GM18499 (cell line): ENCODE measurements at regions not wholly inside any gene's neighbourhood (a gene's known extent, or its start where the extent isn't known, plus 50 kb on each side); places are given as distances from the start of the nearest gene placed in this dataset.

Experiments
- ATAC-seq: cut with Tn5 transposase; IDR thresholded peaks from one replicate; pipeline ENCODE4 v1.9.1; 2021; ENCODE audit warnings: moderate number of reproducible peaks; ENCODE audit not compliant: insufficient read depth, unreplicated experiment

GRCh38 chr19:28482221-28482620 is 730.7 kb downstream of the UQCRFS1 start:
- no peak for ATAC-seq

DNA sequence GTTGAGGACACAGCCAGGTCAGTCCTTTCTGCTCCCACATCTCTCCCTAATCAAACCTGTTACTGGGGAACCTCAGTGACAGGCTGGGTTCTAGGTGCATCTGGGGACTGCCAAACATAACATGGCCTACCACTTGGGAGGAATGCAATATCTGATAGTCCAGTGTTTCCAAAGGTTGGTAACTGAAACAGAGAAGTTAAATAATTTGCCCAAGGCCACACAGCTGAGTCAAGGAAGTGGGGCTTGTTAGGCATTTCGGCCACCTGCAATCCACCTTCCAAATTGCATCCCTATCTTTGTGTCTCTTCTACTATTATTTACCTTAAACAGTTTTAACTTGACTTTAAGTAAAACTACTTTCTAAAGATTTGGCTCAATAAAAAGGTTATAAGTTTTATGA is 731.3 kb downstream of the UQCRFS1 start:
- no peak for ATAC-seq

GRCh38 chr19:28475525-28475924 is 737.4 kb downstream of the UQCRFS1 start:
- no peak for ATAC-seq

- no peak for ATAC-seq
Observed at GRCh38 chr19:28472843-28473242, 740.1 kb downstream of the UQCRFS1 start.

GRCh38 chr19:28471731-28472510 is 741.0 kb downstream of the UQCRFS1 start:
- ATAC-seq = no peak

GRCh38 chr19:28469544-28469943 is 743.4 kb downstream of the UQCRFS1 start:
- ATAC-seq = no peak

DNA sequence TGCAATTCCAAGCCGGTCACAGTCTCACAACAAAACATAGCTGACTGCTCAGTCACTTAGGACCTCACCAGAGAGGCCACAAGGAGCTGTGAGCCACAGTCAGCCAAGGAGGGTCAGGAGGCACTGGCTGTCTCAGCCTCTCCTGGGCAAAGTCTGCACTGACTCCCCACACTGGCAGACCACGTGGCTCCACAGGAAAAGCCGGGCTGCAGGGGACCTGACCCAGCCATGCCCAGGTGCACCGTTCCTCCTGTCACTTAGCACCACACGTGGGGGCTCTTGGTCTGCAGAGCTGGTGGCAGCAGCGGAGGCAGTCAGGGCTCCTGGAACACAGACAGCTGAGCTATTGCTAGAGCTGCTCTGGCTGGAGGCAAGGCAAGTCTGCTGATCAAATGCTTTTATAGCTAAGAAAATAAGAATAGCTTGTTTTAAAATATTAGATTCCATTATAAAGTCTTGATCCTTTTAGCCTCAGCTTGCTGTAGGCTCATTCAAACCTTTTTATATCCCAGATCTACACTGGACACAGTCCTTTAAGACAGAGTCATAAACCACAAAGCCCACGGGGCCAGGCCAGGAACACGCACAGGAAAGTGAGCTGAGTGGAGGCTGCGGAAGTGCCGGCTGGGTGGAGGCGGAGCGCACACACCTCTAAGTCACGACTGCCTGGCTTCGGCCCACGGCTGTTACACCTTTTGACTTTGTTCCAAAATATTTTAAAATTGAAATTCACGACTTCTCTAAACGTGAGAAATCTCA is 744.1 kb downstream of the UQCRFS1 start:
- ATAC-seq = no peak

GRCh38 chr19:28466107-28467045 is 746.6 kb downstream of the UQCRFS1 start:
- no peak for ATAC-seq

- no peak for ATAC-seq
Observed at GRCh38 chr19:28465371-28466086, 747.4 kb downstream of the UQCRFS1 start.

GRCh38 chr19:28463493-28464053 is 749.4 kb downstream of the UQCRFS1 start:
- ATAC-seq = no peak

- no peak for ATAC-seq
Observed at GRCh38 chr19:28457620-28458019, 755.3 kb downstream of the UQCRFS1 start.

DNA sequence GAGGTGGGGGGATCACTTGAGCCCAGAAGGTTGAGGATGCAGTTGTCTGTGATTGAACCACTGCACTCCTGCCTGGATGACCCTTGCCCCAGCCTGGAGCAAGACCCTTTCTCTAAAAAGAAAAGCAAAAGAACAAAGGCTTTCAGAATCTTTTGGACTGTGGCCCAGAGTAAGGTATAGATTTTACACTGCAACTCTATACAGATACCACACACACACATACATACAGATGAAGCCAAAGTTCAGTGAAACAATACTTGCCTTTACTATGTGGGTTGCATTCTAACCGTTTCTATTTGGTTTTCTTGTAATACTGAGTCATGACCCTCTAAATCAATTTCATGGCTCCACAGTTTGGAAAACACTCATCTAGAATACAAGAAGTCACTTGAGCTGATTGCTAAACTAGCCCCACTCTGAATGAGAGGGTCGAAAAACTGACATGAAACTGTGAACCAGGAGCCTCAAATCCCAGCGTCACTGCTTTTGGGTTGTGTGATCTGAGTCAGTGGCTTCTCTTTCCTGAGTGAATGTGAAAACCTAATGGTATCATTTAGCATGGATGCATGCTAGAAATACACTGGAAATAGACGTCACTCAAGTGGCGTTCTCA is 756.1 kb downstream of the UQCRFS1 start:
- ATAC-seq = no peak

GRCh38 chr19:28456252-28456651 is 756.7 kb downstream of the UQCRFS1 start:
- no peak for ATAC-seq

DNA sequence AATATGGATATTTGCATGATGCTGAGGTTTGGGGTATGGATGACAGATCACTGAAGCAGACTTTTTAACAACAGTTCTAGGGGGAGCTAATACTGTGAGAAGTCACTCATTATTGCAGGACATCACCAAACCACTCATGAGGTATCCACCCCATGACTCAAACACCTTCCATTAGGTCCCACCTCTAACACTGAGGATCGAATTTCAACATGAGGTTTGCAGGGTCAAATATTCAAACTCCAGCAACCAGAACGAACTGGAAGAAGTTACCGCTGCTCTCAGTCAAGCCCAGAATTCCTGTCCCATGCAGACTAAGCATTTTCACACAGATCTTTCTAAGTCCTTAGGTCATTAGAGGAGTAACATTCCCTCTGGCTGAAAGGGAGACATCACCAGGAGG is 758.9 kb downstream of the UQCRFS1 start:
- ATAC-seq = no peak

DNA sequence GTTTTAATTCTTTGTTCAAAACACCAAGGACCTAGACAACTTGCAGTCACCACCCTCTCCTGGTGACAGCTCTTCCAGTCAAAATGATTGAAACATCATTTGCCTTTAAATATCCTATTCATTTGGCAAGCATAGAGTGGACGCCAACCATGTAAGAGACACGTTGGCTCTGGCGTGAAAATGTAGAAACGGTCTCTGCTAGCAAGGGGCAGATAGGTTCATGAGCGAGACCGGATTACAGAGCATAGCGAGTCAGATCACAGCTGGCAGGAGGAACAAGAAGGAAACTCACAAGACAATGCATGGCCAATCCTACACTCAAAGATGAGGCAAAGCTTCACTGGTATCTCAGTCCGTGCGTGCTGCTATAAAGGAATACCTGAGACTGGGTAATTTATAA is 759.5 kb downstream of the UQCRFS1 start:
- no peak for ATAC-seq

- no peak for ATAC-seq
Observed at GRCh38 chr19:28449803-28450202, 763.1 kb downstream of the UQCRFS1 start.

DNA sequence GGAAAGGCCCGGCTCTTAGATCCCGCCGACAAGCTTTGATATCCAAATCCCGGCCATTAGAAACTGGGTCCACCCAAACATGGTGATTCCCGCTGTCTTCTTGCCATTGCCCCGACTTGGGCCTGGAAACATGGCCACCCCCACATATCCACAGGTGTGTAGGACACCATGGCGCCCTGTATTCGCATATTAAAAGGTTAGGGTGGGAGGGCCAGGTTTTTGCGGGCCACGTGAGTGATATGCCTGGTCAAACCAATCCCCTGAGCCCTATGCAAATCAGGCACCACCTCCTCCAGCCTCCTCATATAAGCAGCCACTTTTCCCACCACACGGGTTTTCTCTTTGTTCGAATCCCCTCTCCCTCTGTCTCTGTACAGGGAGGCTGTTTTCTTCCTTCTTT is 766.4 kb downstream of the UQCRFS1 start:
- no peak for ATAC-seq

GRCh38 chr19:28445826-28446225 is 767.1 kb downstream of the UQCRFS1 start:
- no peak for ATAC-seq

DNA sequence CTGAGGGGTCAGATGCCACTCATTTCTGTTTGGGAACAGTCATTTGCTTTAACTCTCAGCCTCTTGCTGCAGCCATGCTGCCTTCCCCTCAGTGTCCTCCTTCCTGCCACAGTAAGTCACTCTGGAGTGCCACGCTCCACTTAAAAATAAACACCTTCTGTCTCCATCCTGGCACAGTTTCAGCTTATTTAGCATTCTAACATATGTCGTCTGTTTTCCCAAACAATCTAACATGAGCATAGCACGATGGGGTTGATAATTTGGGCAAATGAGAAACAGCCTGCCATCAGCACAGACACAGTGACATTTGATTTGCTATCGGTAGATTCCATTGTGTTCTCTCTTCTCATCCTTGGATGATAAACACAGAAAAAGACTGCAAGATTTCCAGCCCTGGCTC is 768.6 kb downstream of the UQCRFS1 start:
- ATAC-seq = no peak
